Hepatocyte (in vitro differentiated cells): ENCODE measurements at regions not wholly inside any gene's neighbourhood (a gene's known extent, or its start where the extent isn't known, plus 50 kb on each side); places are given as distances from the start of the nearest gene placed in this dataset.

Experiments used
- CTCF ChIP-seq: fragments of 200-600 bp; sonication (generic); IDR thresholded peaks from 2 replicates; pipeline ENCODE4 v1.5.1; 2016; ENCODE audit warnings: antibody characterized with exemption, mild to moderate bottlenecking; ENCODE audit not compliant: poor library complexity
- EZH2 ChIP-seq: fragments of 200-600 bp; sonication (generic); IDR thresholded peaks from 2 replicates; pipeline ENCODE4 v1.6.1; 2016; ENCODE audit warnings: antibody characterized with exemption, mild to moderate bottlenecking, borderline replicate concordance

- TF ChIP-seq CTCF (no peak), EZH2 (no peak)
These were observed 495.8 kb downstream of the TTLL7 start for GRCh38 chr1:83503153-83503552.
